ENCODE measurements at regions not wholly inside any gene's neighbourhood (a gene's known extent, or its start where the extent isn't known, plus 50 kb on each side); places are given as distances from the start of the nearest gene placed in this dataset.

GRCh38 chr2:17057109-17058017, 391.7 kb upstream of the CYRIA start:
- TF ChIP-seq, protein P1, sequence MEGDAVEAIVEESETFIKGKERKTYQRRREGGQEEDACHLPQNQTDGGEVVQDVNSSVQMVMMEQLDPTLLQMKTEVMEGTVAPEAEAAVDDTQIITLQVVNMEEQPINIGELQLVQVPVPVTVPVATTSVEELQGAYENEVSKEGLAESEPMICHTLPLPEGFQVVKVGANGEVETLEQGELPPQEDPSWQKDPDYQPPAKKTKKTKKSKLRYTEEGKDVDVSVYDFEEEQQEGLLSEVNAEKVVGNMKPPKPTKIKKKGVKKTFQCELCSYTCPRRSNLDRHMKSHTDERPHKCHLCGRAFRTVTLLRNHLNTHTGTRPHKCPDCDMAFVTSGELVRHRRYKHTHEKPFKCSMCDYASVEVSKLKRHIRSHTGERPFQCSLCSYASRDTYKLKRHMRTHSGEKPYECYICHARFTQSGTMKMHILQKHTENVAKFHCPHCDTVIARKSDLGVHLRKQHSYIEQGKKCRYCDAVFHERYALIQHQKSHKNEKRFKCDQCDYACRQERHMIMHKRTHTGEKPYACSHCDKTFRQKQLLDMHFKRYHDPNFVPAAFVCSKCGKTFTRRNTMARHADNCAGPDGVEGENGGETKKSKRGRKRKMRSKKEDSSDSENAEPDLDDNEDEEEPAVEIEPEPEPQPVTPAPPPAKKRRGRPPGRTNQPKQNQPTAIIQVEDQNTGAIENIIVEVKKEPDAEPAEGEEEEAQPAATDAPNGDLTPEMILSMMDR (IDR thresholded peaks at IDR 0.05; ENCODE audit: unreplicated experiment in 3 of 3) = no peak
- peaks cover 13% of the 10 kb centered on the region for H3K27me3 Mint-ChIP-seq (ENCODE audit: low read depth)
- H3K36me3 Mint-ChIP-seq (ENCODE audit: low read depth) = no peaks in the 10 kb centered on the region
- H3K4me1 Mint-ChIP-seq = peaks cover 25% of the 10 kb centered on the region
- no peaks in the 10 kb centered on the region for H3K9me3 Mint-ChIP-seq
- no peak overlapping the region for H3K4me3 Mint-ChIP-seq
- H3K27ac Mint-ChIP-seq = no peak overlapping the region

- H3K4me1 Mint-ChIP-seq = peaks cover 36% of the 10 kb centered on the region
- no peaks in the 10 kb centered on the region for H3K9me3 Mint-ChIP-seq
- TF ChIP-seq, protein P1 (IDR thresholded peaks at IDR 0.05; ENCODE audit: unreplicated experiment in 3 of 3) = no peak
- no peak overlapping the region for H3K4me3 Mint-ChIP-seq
- no peaks in the 10 kb centered on the region for H3K36me3 Mint-ChIP-seq (ENCODE audit: low read depth)
- peaks cover 9% of the 10 kb centered on the region for H3K27me3 Mint-ChIP-seq (ENCODE audit: low read depth)
- H3K27ac Mint-ChIP-seq = no peak overlapping the region
Observed at GRCh38 chr2:17056236-17056635, 390.6 kb upstream of the CYRIA start.

DNA sequence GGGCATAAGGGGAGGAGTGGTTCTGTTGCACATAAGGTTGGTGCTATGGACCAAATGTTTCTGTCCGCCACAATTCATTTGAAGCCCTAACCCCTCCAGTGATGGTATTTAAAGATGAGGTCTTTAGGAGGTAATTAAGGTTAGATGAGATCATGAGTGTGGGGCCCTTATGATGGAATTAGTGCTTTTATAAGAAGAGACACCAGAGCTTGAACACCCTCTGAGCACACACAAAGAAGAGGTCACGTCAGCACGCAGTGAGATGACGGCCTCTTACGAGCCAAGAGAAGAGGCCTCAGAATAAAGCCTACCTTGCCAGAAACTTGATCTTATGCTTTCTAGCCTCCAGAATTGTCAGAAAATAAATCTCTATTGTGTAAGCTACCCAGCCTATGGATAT, 386.4 kb upstream of the CYRIA start:
- no peak overlapping the region for H3K4me3 Mint-ChIP-seq
- H3K36me3 Mint-ChIP-seq (ENCODE audit: low read depth) = no peaks in the 10 kb centered on the region
- H3K27ac Mint-ChIP-seq = no peak overlapping the region
- TF ChIP-seq, protein P1 (IDR thresholded peaks at IDR 0.05; ENCODE audit: unreplicated experiment in 3 of 3) = no peak
- H3K9me3 Mint-ChIP-seq = no peaks in the 10 kb centered on the region
- peaks cover 13% of the 10 kb centered on the region for H3K4me1 Mint-ChIP-seq
- no peaks in the 10 kb centered on the region for H3K27me3 Mint-ChIP-seq (ENCODE audit: low read depth)

GRCh38 chr2:17051538-17051937, 385.9 kb upstream of the CYRIA start:
- H3K4me1 Mint-ChIP-seq = peaks cover 13% of the 10 kb centered on the region
- no peak overlapping the region for H3K27ac Mint-ChIP-seq
- no peak overlapping the region for H3K4me3 Mint-ChIP-seq
- H3K9me3 Mint-ChIP-seq = no peaks in the 10 kb centered on the region
- TF ChIP-seq, protein P1 (IDR thresholded peaks at IDR 0.05; ENCODE audit: unreplicated experiment in 3 of 3) = no peak
- H3K36me3 Mint-ChIP-seq (ENCODE audit: low read depth) = no peaks in the 10 kb centered on the region
- no peaks in the 10 kb centered on the region for H3K27me3 Mint-ChIP-seq (ENCODE audit: low read depth)

DNA sequence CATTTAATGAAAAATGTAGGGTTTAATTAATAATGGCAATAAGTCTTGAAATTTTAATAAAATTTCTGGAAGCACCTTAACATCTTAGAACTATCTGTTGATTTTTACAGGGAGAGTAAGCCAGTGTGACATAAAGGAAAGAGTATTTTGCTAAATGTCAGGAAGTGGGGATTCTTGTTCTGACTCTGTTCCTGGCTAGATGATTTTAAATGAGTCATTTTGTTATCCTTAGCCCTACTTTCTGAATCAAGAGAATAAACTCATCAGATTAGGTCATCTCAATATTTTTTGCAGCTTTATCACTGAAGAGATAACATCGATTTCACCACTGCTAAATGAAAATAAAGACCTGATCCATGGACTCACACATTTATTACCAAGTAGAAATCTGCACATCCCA, 377.5 kb upstream of the CYRIA start:
- peaks cover 5% of the 10 kb centered on the region for H3K4me1 Mint-ChIP-seq
- no peak overlapping the region for H3K4me3 Mint-ChIP-seq
- TF ChIP-seq, protein P1 (IDR thresholded peaks at IDR 0.05; ENCODE audit: unreplicated experiment in 3 of 3) = no peak

GRCh38 chr2:17036361-17036760, 370.7 kb upstream of the CYRIA start:
- no peaks in the 10 kb centered on the region for H3K27me3 Mint-ChIP-seq (ENCODE audit: low read depth)
- TF ChIP-seq, protein P1 (IDR thresholded peaks at IDR 0.05; ENCODE audit: unreplicated experiment in 3 of 3) = no peak
- no peaks in the 10 kb centered on the region for H3K36me3 Mint-ChIP-seq (ENCODE audit: low read depth)
- no peaks in the 10 kb centered on the region for H3K4me1 Mint-ChIP-seq
- no peak overlapping the region for H3K27ac Mint-ChIP-seq
- H3K9me3 Mint-ChIP-seq = peaks cover 5% of the 10 kb centered on the region
- H3K4me3 Mint-ChIP-seq = no peak overlapping the region

More for the DNA sequence above, 377.5 kb upstream of the CYRIA start:
- H3K27me3 Mint-ChIP-seq (ENCODE audit: low read depth) = no peaks in the 10 kb centered on the region
- H3K36me3 Mint-ChIP-seq (ENCODE audit: low read depth) = no peaks in the 10 kb centered on the region
- no peak overlapping the region for H3K27ac Mint-ChIP-seq
- peaks cover 3% of the 10 kb centered on the region for H3K9me3 Mint-ChIP-seq
